Epithelial cell of esophagus (primary cell): ENCODE measurements at regions not wholly inside any gene's neighbourhood (a gene's known extent, or its start where the extent isn't known, plus 50 kb on each side); places are given as distances from the start of the nearest gene placed in this dataset.

Experiments used
- DNase-seq: peaks from one replicate; pipeline ENCODE4 v3.0.0; 2010; ENCODE audit warnings: low read depth
- H3K4me3 ChIP-seq: 2 replicates; pipeline ENCODE4 v1.5.1; 2011; ENCODE audit warnings: mild to moderate bottlenecking, low read length, control low read depth
- CTCF ChIP-seq: IDR thresholded peaks from 2 replicates; pipeline ENCODE4 v1.5.1; 2011; ENCODE audit warnings: low read depth, mild to moderate bottlenecking, low read length, control low read depth, inconsistent platforms; ENCODE audit not compliant: insufficient read depth; ENCODE audit errors: missing control alignments

- no peak overlapping the region for H3K4me3 ChIP-seq
- TF ChIP-seq CTCF, result no peak
- DNase-seq, result peak; percentile 54
Observed at GRCh38 chr9:28620011-28620410, 1046.7 kb upstream of the C9orf72 start.

GRCh38 chr9:28620661-28621060, 1047.4 kb upstream of the C9orf72 start:
- no peak overlapping the region for H3K4me3 ChIP-seq
- TF ChIP-seq CTCF, result no peak

GRCh38 chr9:28624771-28625170, 1051.5 kb upstream of the C9orf72 start:
- no peak for DNase-seq
- no peak overlapping the region for H3K4me3 ChIP-seq
- no peak for TF ChIP-seq CTCF

More at GRCh38 chr9:28620661-28621060, 1047.4 kb upstream of the C9orf72 start:
- peak; percentile 80 for DNase-seq

GRCh38 chr9:28628031-28628430, 1054.8 kb upstream of the C9orf72 start:
- no peak for TF ChIP-seq CTCF
- H3K4me3 ChIP-seq, result no peak overlapping the region
- no peak for DNase-seq

- peak; percentile 34 for TF ChIP-seq CTCF
- H3K4me3 ChIP-seq, result no peak overlapping the region
- peak; percentile 24 for DNase-seq
Observed at GRCh38 chr9:28648723-28649122, 1075.4 kb upstream of the C9orf72 start.

GRCh38 chr9:28650327-28650726, 1077.0 kb upstream of the C9orf72 start:
- no peak overlapping the region for H3K4me3 ChIP-seq
- no peak for TF ChIP-seq CTCF
- no peak for DNase-seq

GRCh38 chr9:28651050-28651722, 1077.9 kb upstream of the C9orf72 start:
- TF ChIP-seq CTCF, result no peak
- H3K4me3 ChIP-seq, result no peak overlapping the region

More at GRCh38 chr9:28651050-28651722, 1077.9 kb upstream of the C9orf72 start:
- no peak for DNase-seq
